Mucosa of stomach (tissue), 1 donor: ENCODE measurements at regions not wholly inside any gene's neighbourhood (a gene's known extent, or its start where the extent isn't known, plus 50 kb on each side); places are given as distances from the start of the nearest gene placed in this dataset.

Experiments used
- H3K27me3 ChIP-seq: one replicate; pipeline ENCODE4 v1.7.0; 2013; ENCODE audit warnings: mild to moderate bottlenecking, low read length; ENCODE audit not compliant: control insufficient read depth, insufficient read depth
- H3K36me3 ChIP-seq: one replicate; pipeline ENCODE4 v1.7.0; 2013; ENCODE audit warnings: low read length; ENCODE audit not compliant: control insufficient read depth, insufficient read depth
- H3K4me1 ChIP-seq: one replicate; pipeline ENCODE4 v1.7.0; 2013; ENCODE audit warnings: mild to moderate bottlenecking, low read length; ENCODE audit not compliant: control insufficient read depth, insufficient read depth
- H3K4me3 ChIP-seq: one replicate; pipeline ENCODE4 v1.7.0; 2013; ENCODE audit warnings: low read length
- H3K9ac ChIP-seq: one replicate; pipeline ENCODE4 v1.7.0; 2013; ENCODE audit warnings: mild to moderate bottlenecking, low read length, moderate library complexity
- H3K9me3 ChIP-seq: one replicate; pipeline ENCODE4 v1.7.0; 2013; ENCODE audit warnings: mild to moderate bottlenecking, low read length, moderate library complexity; ENCODE audit not compliant: control insufficient read depth
- donor health status: Pancreatic carcinoma.

DNA sequence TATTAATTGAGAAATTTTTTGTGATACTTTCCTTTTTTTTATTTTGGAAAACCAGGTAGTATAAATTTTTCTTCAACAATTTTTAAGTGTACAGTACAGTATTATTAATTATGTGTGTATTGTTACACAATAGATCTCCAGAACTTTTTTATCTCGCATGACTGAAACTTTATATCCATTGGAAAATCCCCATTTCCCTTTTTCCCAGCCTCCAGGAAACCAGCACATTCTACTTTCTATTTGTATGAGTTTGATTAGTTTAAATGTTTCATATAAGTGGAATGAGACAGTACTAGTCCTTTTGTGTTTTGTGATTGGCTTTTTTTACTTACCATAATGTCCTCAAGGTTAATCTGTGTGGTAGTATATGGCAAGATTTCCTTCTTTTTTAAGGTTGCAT, 399.5 kb upstream of the ARGLU1 start:
- H3K27me3 ChIP-seq: no peaks in the 10 kb centered on the region
- no peaks in the 10 kb centered on the region for H3K4me1 ChIP-seq
- H3K36me3 ChIP-seq: no peaks in the 10 kb centered on the region
- H3K4me3 ChIP-seq: no peak overlapping the region
- no peak overlapping the region for H3K9ac ChIP-seq
- no peaks in the 10 kb centered on the region for H3K9me3 ChIP-seq

DNA sequence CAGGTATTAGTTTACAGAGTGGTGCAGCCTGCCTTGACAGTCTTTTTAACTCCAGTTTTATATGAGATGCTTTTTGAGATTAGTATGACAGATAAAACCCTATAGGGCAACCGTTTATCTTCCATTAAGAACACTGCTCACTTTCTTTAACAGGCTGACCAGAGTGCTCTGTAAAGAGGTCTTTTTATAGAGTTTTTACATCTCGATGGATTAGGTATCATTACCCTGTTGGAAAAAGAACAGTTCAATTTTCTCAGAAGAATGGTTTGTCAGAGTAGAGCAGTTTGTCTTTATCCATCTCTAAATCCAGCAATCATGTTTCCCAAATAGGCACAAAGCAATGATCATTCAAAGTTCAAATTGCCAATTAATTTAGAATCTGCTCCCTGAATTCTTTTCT, 395.2 kb upstream of the ARGLU1 start:
- Histone ChIP-seq H3K9me3 (no peaks in the 10 kb centered on the region), H3K27me3 (no peaks in the 10 kb centered on the region), H3K4me3 (no peak overlapping the region), H3K4me1 (no peaks in the 10 kb centered on the region), H3K9ac (no peak overlapping the region), H3K36me3 (no peaks in the 10 kb centered on the region)

DNA sequence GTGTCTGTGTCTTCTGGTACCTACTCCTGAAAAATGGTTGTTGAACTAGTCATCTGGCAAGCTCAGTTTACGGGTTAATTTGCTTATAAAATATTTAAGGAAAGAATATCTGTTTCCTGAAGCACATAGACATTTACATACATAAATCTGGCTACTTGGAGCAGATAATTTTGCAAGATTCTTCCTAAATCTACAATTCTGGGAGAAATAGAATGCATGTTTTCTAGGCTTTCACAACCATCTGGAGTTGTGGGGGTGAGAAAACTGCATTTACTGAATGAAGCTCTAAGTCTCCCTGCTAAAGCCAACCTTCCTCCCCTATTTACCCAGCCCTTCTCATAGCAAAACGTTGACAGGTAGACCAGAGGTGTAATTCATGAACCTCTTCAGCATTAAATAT, 393.7 kb upstream of the ARGLU1 start:
- Histone ChIP-seq H3K4me1 (no peaks in the 10 kb centered on the region), H3K36me3 (no peaks in the 10 kb centered on the region), H3K4me3 (no peak overlapping the region), H3K9me3 (no peaks in the 10 kb centered on the region), H3K27me3 (no peaks in the 10 kb centered on the region), H3K9ac (no peak overlapping the region)

DNA sequence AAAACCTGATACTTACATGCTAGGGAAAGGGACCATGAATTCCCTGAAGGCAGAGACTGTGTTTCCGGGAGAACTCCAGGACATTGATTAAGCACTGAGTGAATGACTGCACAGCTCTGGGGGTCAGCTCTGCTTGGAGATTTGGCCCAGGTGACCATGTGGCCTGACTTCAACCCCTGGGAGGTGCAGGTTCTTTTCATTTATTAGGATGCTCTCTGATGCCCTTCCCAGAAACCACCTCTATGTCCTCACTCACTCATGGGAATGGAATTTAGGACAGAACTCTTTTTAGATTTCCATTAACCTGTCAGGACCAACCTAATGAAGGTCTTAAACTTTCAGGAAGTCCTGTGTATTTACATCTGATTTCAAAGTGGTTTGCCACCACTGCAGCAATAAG, 393.3 kb upstream of the ARGLU1 start:
- H3K27me3 ChIP-seq: no peaks in the 10 kb centered on the region
- H3K4me1 ChIP-seq: no peaks in the 10 kb centered on the region
- no peaks in the 10 kb centered on the region for H3K9me3 ChIP-seq
- no peak overlapping the region for H3K9ac ChIP-seq
- H3K36me3 ChIP-seq: no peaks in the 10 kb centered on the region
- no peak overlapping the region for H3K4me3 ChIP-seq

DNA sequence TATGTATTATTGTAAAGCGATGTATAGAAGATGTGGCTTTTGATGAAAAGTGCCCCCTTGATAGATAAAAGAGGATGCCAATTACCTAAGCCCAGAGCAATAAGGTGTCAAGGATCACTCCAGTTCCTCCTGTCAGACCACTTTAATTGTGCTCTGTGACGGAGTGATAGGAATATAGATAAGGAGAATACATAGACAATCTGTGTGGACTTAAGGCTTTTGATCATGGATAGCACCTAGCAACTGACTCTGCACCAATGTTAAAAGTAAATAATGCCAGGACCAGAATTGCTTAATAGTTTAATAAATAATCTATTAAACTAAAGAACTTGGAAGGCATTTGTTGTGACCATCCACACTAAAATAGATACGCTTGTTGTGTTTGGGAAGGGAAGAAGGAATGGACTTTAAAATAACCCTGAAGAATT, 390.7 kb upstream of the ARGLU1 start:
- no peaks in the 10 kb centered on the region for H3K4me1 ChIP-seq
- H3K36me3 ChIP-seq: no peaks in the 10 kb centered on the region
- H3K9ac ChIP-seq: no peak overlapping the region
- no peaks in the 10 kb centered on the region for H3K9me3 ChIP-seq
- H3K4me3 ChIP-seq: no peak overlapping the region
- H3K27me3 ChIP-seq: no peaks in the 10 kb centered on the region

DNA sequence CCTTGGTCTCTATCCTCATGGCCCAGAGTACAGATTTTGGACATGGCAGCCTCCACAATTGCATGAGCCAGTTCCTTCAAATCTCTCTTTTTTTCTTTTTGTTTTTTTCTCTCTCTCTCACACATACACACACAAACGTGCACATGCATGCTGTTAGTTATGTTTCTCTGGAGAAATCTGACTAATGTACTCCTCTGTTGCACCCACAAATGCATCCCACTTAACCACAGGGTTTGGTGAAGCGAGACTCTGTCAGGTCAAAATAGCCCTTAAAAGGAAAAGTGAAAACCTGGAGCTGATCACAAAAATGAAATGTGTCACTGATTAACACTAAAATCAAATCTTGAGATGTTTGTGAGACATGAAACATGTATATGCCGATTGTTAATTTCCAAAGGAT, 374.6 kb upstream of the ARGLU1 start:
- no peak overlapping the region for H3K9ac ChIP-seq
- no peaks in the 10 kb centered on the region for H3K27me3 ChIP-seq
- H3K4me1 ChIP-seq: no peaks in the 10 kb centered on the region
- H3K4me3 ChIP-seq: no peak overlapping the region
- no peaks in the 10 kb centered on the region for H3K9me3 ChIP-seq
- no peaks in the 10 kb centered on the region for H3K36me3 ChIP-seq

DNA sequence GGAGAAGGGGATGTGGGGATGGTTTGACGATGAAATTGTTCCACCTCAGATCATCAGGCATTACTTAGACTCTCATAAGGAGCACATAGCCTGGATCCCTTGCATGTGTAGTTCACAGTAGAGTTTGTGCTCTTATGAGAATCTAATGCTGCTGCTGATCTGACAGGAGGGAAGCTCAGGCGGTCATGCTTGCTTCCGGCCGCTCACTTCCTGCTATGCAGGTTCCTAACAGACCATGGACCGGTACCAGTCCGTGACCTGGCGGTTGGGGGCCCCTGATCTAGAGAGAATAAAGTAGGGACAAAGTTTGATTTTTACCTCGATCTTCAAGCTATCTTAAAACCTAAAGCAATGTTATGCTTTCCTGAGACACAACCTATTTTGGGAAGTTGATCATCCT, 373.8 kb upstream of the ARGLU1 start:
- no peak overlapping the region for H3K4me3 ChIP-seq
- H3K9ac ChIP-seq: no peak overlapping the region
- no peaks in the 10 kb centered on the region for H3K36me3 ChIP-seq
- no peaks in the 10 kb centered on the region for H3K4me1 ChIP-seq
- H3K9me3 ChIP-seq: no peaks in the 10 kb centered on the region
- H3K27me3 ChIP-seq: no peaks in the 10 kb centered on the region

DNA sequence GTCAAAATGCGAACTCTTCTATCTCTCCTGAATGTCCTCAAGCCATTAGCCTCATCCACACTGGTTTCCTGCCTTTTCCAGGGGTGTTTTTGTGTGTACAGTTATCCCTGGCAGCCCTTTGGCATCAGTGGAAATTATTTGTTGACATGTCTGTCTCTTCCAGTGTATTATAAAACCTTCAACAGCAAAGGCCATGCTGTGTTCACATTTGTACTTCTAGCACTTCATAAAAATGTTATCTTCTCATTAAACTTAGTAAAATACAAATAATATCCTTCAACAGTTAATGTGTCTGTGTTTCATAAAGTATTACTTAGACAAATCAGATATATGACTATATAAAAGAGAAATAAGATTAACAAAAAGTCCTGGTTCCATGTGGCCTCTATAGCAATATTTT, 359.5 kb upstream of the ARGLU1 start:
- Histone ChIP-seq H3K36me3 (no peaks in the 10 kb centered on the region), H3K4me1 (no peaks in the 10 kb centered on the region), H3K9ac (no peak overlapping the region), H3K4me3 (no peak overlapping the region), H3K27me3 (no peaks in the 10 kb centered on the region), H3K9me3 (no peaks in the 10 kb centered on the region)

DNA sequence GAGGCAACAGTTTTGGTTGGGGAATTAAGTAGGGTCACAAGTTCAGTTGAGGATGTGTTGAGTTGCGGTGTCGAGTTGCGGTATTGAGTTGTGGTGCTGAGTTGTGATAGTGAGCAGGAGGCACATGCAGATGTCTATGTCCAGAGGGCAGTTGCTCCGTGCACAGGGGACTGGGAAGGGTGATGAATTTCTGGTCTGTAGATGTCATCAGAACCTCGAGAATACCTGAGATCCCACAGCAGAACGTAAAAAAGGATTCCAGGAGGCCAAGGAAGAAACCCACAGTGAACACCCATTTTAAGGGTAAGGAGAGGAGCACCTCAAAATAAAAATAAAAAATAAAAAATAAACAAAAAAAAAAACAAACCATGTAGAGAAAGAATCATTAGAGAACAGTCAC, 354.4 kb upstream of the ARGLU1 start:
- Histone ChIP-seq H3K27me3 (no peaks in the 10 kb centered on the region), H3K4me1 (peaks cover 8% of the 10 kb centered on the region), H3K4me3 (no peak overlapping the region), H3K9ac (no peak overlapping the region), H3K9me3 (no peaks in the 10 kb centered on the region), H3K36me3 (no peaks in the 10 kb centered on the region)

DNA sequence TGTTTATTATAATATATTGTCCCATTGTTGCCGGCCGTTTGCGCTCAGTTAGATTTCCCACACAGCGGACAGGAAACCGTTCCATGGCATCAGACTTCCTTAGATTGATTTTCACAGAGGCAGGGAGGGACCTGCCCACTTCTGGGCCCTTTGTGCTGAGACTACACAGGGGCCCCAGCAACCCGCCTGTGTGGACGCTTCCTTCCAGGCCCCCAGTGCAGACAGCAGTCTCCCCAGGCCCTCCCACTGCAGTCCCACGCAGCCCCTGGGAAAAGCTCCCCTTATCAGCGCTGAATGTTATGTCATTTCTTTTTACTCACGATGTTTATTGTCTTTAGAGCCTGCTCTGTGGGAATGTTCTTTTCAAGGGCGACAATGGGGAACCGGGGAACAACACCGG, 351.7 kb upstream of the ARGLU1 start:
- no peaks in the 10 kb centered on the region for H3K36me3 ChIP-seq
- H3K27me3 ChIP-seq: no peaks in the 10 kb centered on the region
- H3K9ac ChIP-seq: no peak overlapping the region
- no peak overlapping the region for H3K4me3 ChIP-seq
- no peaks in the 10 kb centered on the region for H3K9me3 ChIP-seq
- H3K4me1 ChIP-seq: peaks cover 8% of the 10 kb centered on the region

DNA sequence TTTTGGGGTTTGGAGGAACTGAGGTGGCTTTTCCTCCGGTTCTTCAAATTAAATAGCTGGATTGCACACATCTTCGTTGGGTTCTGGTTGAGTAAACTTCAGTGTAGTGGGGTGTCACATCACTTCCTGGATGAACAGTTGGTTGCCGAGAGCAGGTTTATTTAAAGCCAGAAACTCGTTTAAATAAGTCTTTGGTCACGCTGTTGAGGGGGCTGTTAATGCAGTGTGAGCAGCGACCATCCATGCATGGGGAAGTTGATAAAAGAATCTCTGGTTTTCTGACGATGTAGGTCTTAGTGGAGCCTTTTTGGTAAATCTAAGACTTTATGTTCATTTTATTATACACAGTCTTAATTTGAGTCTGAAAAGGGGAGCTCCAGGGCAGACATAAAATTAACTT, 351.2 kb upstream of the ARGLU1 start:
- H3K4me1 ChIP-seq: peaks cover 8% of the 10 kb centered on the region
- H3K4me3 ChIP-seq: no peak overlapping the region
- no peaks in the 10 kb centered on the region for H3K36me3 ChIP-seq
- no peak overlapping the region for H3K9ac ChIP-seq
- no peaks in the 10 kb centered on the region for H3K27me3 ChIP-seq
- H3K9me3 ChIP-seq: no peaks in the 10 kb centered on the region

DNA sequence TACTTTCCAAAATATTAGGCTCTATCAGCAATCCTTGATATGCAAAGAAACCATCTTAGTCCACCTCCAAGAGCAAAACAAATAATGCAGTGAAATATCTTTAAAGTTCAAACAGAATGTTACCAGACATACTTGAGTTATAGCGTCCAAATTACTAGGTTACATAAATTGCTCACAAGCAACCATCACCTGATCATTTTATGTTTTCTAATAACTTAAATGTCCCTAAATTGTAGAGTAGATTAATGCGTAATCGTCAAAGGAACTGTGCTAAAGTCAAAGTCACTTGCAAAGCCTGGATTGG, 350.6 kb upstream of the ARGLU1 start:
- no peak overlapping the region for H3K9ac ChIP-seq
- no peak overlapping the region for H3K4me3 ChIP-seq
- no peaks in the 10 kb centered on the region for H3K36me3 ChIP-seq
- H3K9me3 ChIP-seq: no peaks in the 10 kb centered on the region
- peaks cover 8% of the 10 kb centered on the region for H3K4me1 ChIP-seq
- no peaks in the 10 kb centered on the region for H3K27me3 ChIP-seq

DNA sequence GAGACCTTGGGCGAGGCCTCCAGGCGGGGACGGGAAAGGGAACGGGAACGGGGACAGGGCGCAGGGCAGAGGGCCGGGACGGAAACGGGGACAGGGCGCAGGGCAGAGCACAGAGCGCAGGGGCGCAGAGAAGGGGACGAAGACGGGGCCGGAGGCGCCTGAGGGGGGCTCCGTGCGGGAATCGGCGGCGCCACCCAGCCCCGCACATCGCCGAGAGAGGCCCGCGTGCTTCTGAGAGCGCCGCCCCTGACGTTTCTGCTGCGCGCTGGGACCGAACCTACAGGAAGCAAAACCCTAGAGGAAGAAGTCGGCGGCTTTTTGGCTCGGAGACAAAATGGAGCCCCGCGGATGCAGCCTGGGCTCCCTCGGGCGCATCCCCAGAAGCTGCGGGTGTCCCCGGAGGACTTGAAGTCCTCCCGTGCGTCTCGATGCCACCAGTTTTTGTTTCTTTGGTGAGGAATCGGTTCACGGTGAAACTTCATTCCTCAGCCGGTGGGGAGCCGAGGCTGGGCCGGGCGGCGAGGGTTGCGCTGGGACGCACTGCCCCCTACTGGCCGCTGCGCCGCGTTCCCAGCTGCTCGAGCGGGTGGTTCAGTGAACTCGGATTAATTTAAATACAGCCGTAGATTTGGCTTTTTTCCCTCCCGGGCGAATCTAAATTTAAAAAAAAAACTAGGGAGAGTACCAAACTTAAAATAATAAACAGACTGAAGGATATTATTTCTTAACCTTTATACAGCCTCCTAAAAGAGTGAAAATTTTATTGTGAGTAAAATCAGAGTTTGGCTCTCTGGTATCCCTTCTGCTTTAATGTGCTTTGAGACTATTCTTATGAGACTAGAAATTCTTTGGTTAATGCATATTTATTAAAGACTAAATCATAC, 350.0 kb upstream of the ARGLU1 start:
- no peaks in the 10 kb centered on the region for H3K27me3 ChIP-seq
- H3K4me1 ChIP-seq: peaks cover 8% of the 10 kb centered on the region
- peak overlapping the region; percentile 51 for H3K4me3 ChIP-seq
- no peaks in the 10 kb centered on the region for H3K36me3 ChIP-seq
- H3K9me3 ChIP-seq: no peaks in the 10 kb centered on the region
- peak overlapping the region; percentile 85 for H3K9ac ChIP-seq
